ENCODE measurements at regions not wholly inside any gene's neighbourhood (a gene's known extent, or its start where the extent isn't known, plus 50 kb on each side); places are given as distances from the start of the nearest gene placed in this dataset.

DNA sequence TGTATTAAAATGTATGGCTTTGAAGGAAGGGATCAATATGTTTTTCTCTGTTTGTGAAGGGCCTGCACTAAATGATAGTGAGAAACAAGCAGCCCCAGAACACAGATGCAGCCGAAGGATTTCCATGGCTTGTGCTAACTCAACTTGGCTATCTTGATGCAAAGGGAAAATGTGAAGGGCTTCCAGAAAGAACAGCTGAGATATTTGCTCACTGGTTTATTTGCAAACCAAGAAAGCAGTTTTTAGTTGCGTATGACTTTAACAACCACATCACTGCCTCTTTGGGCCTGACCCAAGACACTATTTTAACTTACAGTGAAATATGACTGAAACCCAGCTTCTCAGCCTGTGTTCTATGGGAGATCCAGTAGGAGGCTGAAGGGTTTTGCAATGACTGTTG lies 369.9 kb downstream of the SETD4 start:
- WGBS = 97% methylated on average over 2 of the region's 2 CpGs
- Histone ChIP-seq H3K27ac (no peak overlapping the region), H3K27me3 (no peaks in the 10 kb centered on the region), H3K4me1 (no peaks in the 10 kb centered on the region), H3K9me3 (no peaks in the 10 kb centered on the region), H3K36me3 (no peaks in the 10 kb centered on the region), H3K4me3 (no peak overlapping the region)
- DNase-seq (ENCODE audit: low spot score in 2 of 2) = no peak
- no peak for TF ChIP-seq POLR2A (IDR thresholded peaks at IDR 0.05)
- no peak for TF ChIP-seq CTCF (IDR thresholded peaks at IDR 0.05)
- TF ChIP-seq EP300 (IDR thresholded peaks at IDR 0.05) = no peak
- no peak for TF ChIP-seq POLR2AphosphoS5 (IDR thresholded peaks at IDR 0.05)

GRCh38 chr21:35686156-35686555 lies 374.2 kb downstream of the SETD4 start:
- H3K27ac ChIP-seq = no peak overlapping the region
- H3K9me3 ChIP-seq = no peaks in the 10 kb centered on the region
- DNase-seq (ENCODE audit: low spot score in 2 of 2) = no peak
- 28% methylated on average over 3 of the region's 3 CpGs for WGBS
- no peak for TF ChIP-seq POLR2AphosphoS5 (IDR thresholded peaks at IDR 0.05)
- TF ChIP-seq POLR2A (IDR thresholded peaks at IDR 0.05) = no peak
- TF ChIP-seq EP300 (IDR thresholded peaks at IDR 0.05) = no peak
- no peak for TF ChIP-seq CTCF (IDR thresholded peaks at IDR 0.05)
- no peaks in the 10 kb centered on the region for H3K36me3 ChIP-seq
- H3K4me3 ChIP-seq = no peak overlapping the region
- no peaks in the 10 kb centered on the region for H3K4me1 ChIP-seq
- no peaks in the 10 kb centered on the region for H3K27me3 ChIP-seq

DNA sequence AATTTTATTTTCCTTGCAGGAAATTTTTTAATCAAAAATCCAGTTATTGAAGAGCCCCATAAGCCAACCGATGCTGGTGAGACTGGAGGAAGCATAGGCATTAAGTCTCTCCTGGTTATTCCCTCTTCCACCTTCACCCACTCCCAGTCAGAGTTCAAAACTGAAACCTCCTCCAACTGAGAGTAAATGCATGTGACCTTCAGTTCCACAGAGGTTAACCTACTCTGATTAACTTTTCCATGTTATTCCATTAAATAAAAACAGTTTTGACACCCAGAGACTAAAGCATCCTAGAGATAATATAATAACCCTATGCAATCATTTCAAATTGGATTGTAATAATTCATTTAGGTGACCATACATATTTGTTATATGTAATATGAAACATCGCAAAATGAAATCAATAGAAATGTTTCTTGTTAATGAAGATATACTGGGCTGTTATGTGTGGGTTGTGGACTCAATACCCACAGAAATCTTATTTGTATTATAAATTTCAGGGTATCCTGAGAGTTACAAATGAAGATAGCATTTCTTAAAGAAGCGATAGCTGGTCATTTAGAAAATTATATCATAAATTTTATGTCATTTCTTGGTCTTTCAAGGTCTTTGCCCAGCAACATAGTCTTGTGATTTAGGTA lies 376.5 kb downstream of the SETD4 start:
- 92% methylated on average over 3 of the region's 3 CpGs for WGBS
- no peak for DNase-seq (ENCODE audit: low spot score in 2 of 2)
- H3K4me3 ChIP-seq = no peak overlapping the region
- H3K27me3 ChIP-seq = no peaks in the 10 kb centered on the region
- no peaks in the 10 kb centered on the region for H3K9me3 ChIP-seq
- H3K4me1 ChIP-seq = no peaks in the 10 kb centered on the region
- TF ChIP-seq EP300 (IDR thresholded peaks at IDR 0.05) (no peak), POLR2AphosphoS5 (IDR thresholded peaks at IDR 0.05) (no peak)
- H3K27ac ChIP-seq = no peak overlapping the region
- H3K36me3 ChIP-seq = no peaks in the 10 kb centered on the region

DNA sequence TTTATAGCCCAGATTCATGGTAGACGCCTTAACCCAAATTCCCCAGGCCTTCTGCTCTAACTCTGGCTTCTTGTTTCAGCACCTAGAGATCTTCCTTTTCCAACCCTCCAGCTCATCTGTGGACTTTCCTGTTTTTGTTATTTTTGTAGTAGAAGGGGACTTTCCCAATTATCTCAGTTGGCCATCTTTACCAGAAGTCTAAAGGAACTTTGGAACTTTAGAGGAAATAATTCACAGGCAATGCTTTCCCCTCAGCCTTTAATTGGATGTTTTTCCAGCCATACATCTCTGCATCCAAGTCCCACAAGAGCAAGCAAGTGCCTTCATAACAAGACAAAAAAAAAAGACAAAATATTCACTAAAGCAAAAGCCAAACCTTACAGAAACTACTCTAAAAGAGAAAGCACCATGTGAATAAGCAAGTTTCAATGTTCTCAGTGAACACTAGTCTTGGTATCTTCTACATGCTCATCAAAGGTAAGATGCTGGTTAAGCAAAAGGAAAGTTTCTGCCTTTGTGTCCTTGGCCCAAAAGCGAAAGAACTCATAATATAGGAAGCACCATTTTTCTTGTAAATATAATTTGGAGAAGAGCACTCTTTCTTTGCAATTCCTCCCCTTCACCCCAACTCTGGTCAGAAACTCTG lies 377.3 kb downstream of the SETD4 start:
- no peak overlapping the region for H3K4me3 ChIP-seq
- no peak for DNase-seq (ENCODE audit: low spot score in 2 of 2)
- 76% methylated on average over 2 of the region's 2 CpGs for WGBS
- no peaks in the 10 kb centered on the region for H3K27me3 ChIP-seq
- no peak overlapping the region for H3K27ac ChIP-seq
- TF ChIP-seq EP300 (IDR thresholded peaks at IDR 0.05) (no peak), CTCF (IDR thresholded peaks at IDR 0.05) (no peak), POLR2A (IDR thresholded peaks at IDR 0.05) (no peak), POLR2AphosphoS5 (IDR thresholded peaks at IDR 0.05) (no peak)
- no peaks in the 10 kb centered on the region for H3K9me3 ChIP-seq
- no peaks in the 10 kb centered on the region for H3K4me1 ChIP-seq
- no peaks in the 10 kb centered on the region for H3K36me3 ChIP-seq

- TF ChIP-seq POLR2AphosphoS5 (IDR thresholded peaks at IDR 0.05) = no peak
- TF ChIP-seq EP300 (IDR thresholded peaks at IDR 0.05) = no peak
- no peak for TF ChIP-seq CTCF (IDR thresholded peaks at IDR 0.05)
- no peak for TF ChIP-seq POLR2A (IDR thresholded peaks at IDR 0.05)
- 79% methylated on average over 7 of the region's 7 CpGs for WGBS
These were observed 378.4 kb downstream of the SETD4 start for GRCh38 chr21:35681946-35682345.

More at GRCh38 chr21:35681946-35682345, 378.4 kb downstream of the SETD4 start:
- DNase-seq (ENCODE audit: low spot score in 2 of 2) = no peak
- Histone ChIP-seq H3K27me3 (no peaks in the 10 kb centered on the region), H3K27ac (no peak overlapping the region), H3K4me1 (no peaks in the 10 kb centered on the region), H3K9me3 (no peaks in the 10 kb centered on the region), H3K36me3 (no peaks in the 10 kb centered on the region), H3K4me3 (no peak overlapping the region)

Measured in suprapubic skin (tissue), 4 donors.